Esophagus squamous epithelium (tissue), 5 donors: ENCODE measurements at regions not wholly inside any gene's neighbourhood (a gene's known extent, or its start where the extent isn't known, plus 50 kb on each side); places are given as distances from the start of the nearest gene placed in this dataset.

Experiments used
- DNase-seq: peaks from one replicate; lab custom pipeline; 2025; lab: John Stamatoyannopoulos, UW
- H3K27ac ChIP-seq, 4 donors: fragments of 200-600 bp; sonication (generic); one replicate each; pipeline ENCODE4 v1.5.1; 2016 to 2019; ENCODE audit warnings: mild to moderate bottlenecking in 1 of 4
- H3K27me3 ChIP-seq, 4 donors: fragments of 200-600 bp; sonication (generic); 1 replicate in 3 of 4; 2 replicates in 1 of 4; pipeline versions ENCODE4 v1.5.1 to v1.6.0; 2017 to 2021; ENCODE audit warnings: antibody characterized with exemption in 1 of 4
- H3K36me3 ChIP-seq, 3 donors: fragments of 200-600 bp; sonication (generic); one replicate each; pipeline ENCODE4 v1.5.1; 2016 to 2019
- H3K4me1 ChIP-seq, 3 donors: fragments of 200-600 bp; sonication (generic); one replicate each; pipeline ENCODE4 v1.5.1; 2017 to 2019
- H3K4me3 ChIP-seq, 4 donors: fragments of 200-600 bp; sonication (generic); 1 replicate in 3 of 4; 2 replicates in 1 of 4; pipeline ENCODE4 v1.5.1; 2016 to 2019; ENCODE audit warnings: mild to moderate bottlenecking in 2 of 4, moderate library complexity in 1 of 4
- H3K9me3 ChIP-seq, 3 donors: fragments of 200-600 bp; sonication (generic); one replicate each; pipeline ENCODE4 v1.5.1; 2016 to 2019
- CTCF ChIP-seq, 6 experiments: fragments of 450-650 bp in 4 of 6; fragments of 200-600 bp in 2 of 6; sonication (generic) in 2 of 6; IDR thresholded peaks; one replicate each; pipeline ENCODE4 v1.5.1; 2016 to 2019; ENCODE audit warnings: antibody characterized with exemption in 6 of 6, mild to moderate bottlenecking in 4 of 6, moderate library complexity in 4 of 6
- POLR2A ChIP-seq, 4 donors: fragments of 450-650 bp; IDR thresholded peaks; one replicate each; pipeline ENCODE4 v1.6.1; 2017; ENCODE audit warnings: antibody characterized with exemption in 4 of 4, mild to moderate bottlenecking in 4 of 4, moderate library complexity in 3 of 4
- WGBS, 2 donors: methylation state at CpG; one replicate each; pipeline ENCODE4 v1.1.5; 2018; 5-methylcytosine and 5-hydroxymethylcytosine counted together
- intact Hi-C: fragments of 100-400 bp; cut with DNase I; formaldehyde crosslinking; loops from one replicate; pipeline ENCODE4 v1.15.0; 2022
- donor health status: DM: yes; HTN: yes; CAD: no.

- intact Hi-C loops = no loop called here
- H3K4me1 ChIP-seq = no peaks in the 10 kb centered on the region
Observed at GRCh38 chr10:106179430-106179829, 985.1 kb downstream of the SORCS1 start.

GRCh38 chr10:106175760-106176377 lies 988.6 kb downstream of the SORCS1 start:
- 49 to 52% methylated on average over 5 of the region's 5 CpGs for WGBS, 2 donors
- Histone ChIP-seq H3K36me3 (no peaks in the 10 kb centered on the region), H3K4me1 (no peaks in the 10 kb centered on the region), H3K9me3 (no peaks in the 10 kb centered on the region), H3K27me3 (no peaks in the 10 kb centered on the region), H3K27ac (no peak overlapping the region), H3K4me3 (no peak overlapping the region)
- intact Hi-C loops = no loop called here
- DNase-seq = no peak
- TF ChIP-seq CTCF (IDR thresholded peaks at IDR 0.05) (peak in 4 of 6 experiments; percentile 31 to 49 (median 36)), POLR2A (IDR thresholded peaks at IDR 0.05) (no peak)

More at GRCh38 chr10:106179430-106179829, 985.1 kb downstream of the SORCS1 start:
- TF ChIP-seq POLR2A (IDR thresholded peaks at IDR 0.05) (no peak), CTCF (IDR thresholded peaks at IDR 0.05) (no peak)
- Histone ChIP-seq H3K27me3 (no peaks in the 10 kb centered on the region), H3K27ac (no peak overlapping the region), H3K9me3 (no peaks in the 10 kb centered on the region), H3K4me3 (no peak overlapping the region), H3K36me3 (no peaks in the 10 kb centered on the region)
- DNase-seq = no peak

GRCh38 chr10:106173838-106174237 lies 990.7 kb downstream of the SORCS1 start:
- intact Hi-C loops = no loop called here
- H3K4me1 ChIP-seq = no peaks in the 10 kb centered on the region
- 83 to 91% methylated on average over 3 of the region's 3 CpGs for WGBS, 2 donors
- TF ChIP-seq CTCF (IDR thresholded peaks at IDR 0.05) = no peak
- no peak for TF ChIP-seq POLR2A (IDR thresholded peaks at IDR 0.05)
- H3K36me3 ChIP-seq = no peaks in the 10 kb centered on the region
- no peak for DNase-seq
- H3K4me3 ChIP-seq = no peak overlapping the region
- H3K27me3 ChIP-seq = no peaks in the 10 kb centered on the region
- H3K9me3 ChIP-seq = no peaks in the 10 kb centered on the region
- no peak overlapping the region for H3K27ac ChIP-seq

GRCh38 chr10:106169241-106169640 lies 995.3 kb downstream of the SORCS1 start:
- no peaks in the 10 kb centered on the region for H3K36me3 ChIP-seq
- no peaks in the 10 kb centered on the region for H3K9me3 ChIP-seq
- H3K4me1 ChIP-seq = no peaks in the 10 kb centered on the region
- 46 to 51% methylated on average over 7 of the region's 7 CpGs for WGBS, 2 donors
- no peak for DNase-seq
- H3K27ac ChIP-seq = no peak overlapping the region
- H3K27me3 ChIP-seq = no peaks in the 10 kb centered on the region
- intact Hi-C loops = no loop called here
- no peak overlapping the region for H3K4me3 ChIP-seq
- TF ChIP-seq POLR2A (IDR thresholded peaks at IDR 0.05) = no peak
- TF ChIP-seq CTCF (IDR thresholded peaks at IDR 0.05) = no peak

GRCh38 chr10:106167946-106168345 lies 996.6 kb downstream of the SORCS1 start:
- intact Hi-C loops = no loop called here
- H3K36me3 ChIP-seq = no peaks in the 10 kb centered on the region
- H3K4me3 ChIP-seq = no peak overlapping the region
- H3K4me1 ChIP-seq = no peaks in the 10 kb centered on the region
- no peaks in the 10 kb centered on the region for H3K9me3 ChIP-seq
- WGBS, 2 donors = 44 to 51% methylated on average over 2 of the region's 2 CpGs
- DNase-seq = no peak
- no peak for TF ChIP-seq POLR2A (IDR thresholded peaks at IDR 0.05)
- TF ChIP-seq CTCF (IDR thresholded peaks at IDR 0.05) = no peak
- H3K27ac ChIP-seq = no peak overlapping the region
- H3K27me3 ChIP-seq = no peaks in the 10 kb centered on the region
